DND-41 (cell line): ENCODE measurements at regions not wholly inside any gene's neighbourhood (a gene's known extent, or its start where the extent isn't known, plus 50 kb on each side); places are given as distances from the start of the nearest gene placed in this dataset.

Source experiments
- EZH2 ChIP-seq: IDR thresholded peaks from 3 replicates; pipeline ENCODE4 v1.6.1; 2012; ENCODE audit warnings: borderline replicate concordance, low read depth, mild to moderate bottlenecking, moderate library complexity, low read length, inconsistent platforms; ENCODE audit not compliant: severe bottlenecking
- TF ChIP-seq, protein P1 (sequence below): IDR thresholded peaks from 2 replicates; pipeline ENCODE4 v1.5.1; 2012; ENCODE audit warnings: borderline replicate concordance, low read length, moderate library complexity, mild to moderate bottlenecking; ENCODE audit not compliant: poor library complexity, severe bottlenecking; ENCODE audit errors: extremely low read depth

- TF ChIP-seq, protein P1, sequence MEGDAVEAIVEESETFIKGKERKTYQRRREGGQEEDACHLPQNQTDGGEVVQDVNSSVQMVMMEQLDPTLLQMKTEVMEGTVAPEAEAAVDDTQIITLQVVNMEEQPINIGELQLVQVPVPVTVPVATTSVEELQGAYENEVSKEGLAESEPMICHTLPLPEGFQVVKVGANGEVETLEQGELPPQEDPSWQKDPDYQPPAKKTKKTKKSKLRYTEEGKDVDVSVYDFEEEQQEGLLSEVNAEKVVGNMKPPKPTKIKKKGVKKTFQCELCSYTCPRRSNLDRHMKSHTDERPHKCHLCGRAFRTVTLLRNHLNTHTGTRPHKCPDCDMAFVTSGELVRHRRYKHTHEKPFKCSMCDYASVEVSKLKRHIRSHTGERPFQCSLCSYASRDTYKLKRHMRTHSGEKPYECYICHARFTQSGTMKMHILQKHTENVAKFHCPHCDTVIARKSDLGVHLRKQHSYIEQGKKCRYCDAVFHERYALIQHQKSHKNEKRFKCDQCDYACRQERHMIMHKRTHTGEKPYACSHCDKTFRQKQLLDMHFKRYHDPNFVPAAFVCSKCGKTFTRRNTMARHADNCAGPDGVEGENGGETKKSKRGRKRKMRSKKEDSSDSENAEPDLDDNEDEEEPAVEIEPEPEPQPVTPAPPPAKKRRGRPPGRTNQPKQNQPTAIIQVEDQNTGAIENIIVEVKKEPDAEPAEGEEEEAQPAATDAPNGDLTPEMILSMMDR = no peak
- TF ChIP-seq EZH2 = no peak
Measured at GRCh38 chr13:31605076-31605860, 134.1 kb upstream of the RXFP2 start.
